Right ventricle myocardium superior (tissue), 1 donor: ENCODE measurements at regions not wholly inside any gene's neighbourhood (a gene's known extent, or its start where the extent isn't known, plus 50 kb on each side); places are given as distances from the start of the nearest gene placed in this dataset.
"Not testable (repeated sequence)": the region's sequence is repeated elsewhere in the genome, so short reads cannot be mapped to it uniquely, and the experiment has no call there.

Experiments
- ATAC-seq: fragments of 200-7000 bp; cut with Tn5 transposase; one replicate; pipeline ENCODE4 v1.9.1; 2020; ENCODE audit warnings: mild to moderate bottlenecking; ENCODE audit not compliant: poor library complexity
- DNase-seq: peaks from one replicate; pipeline ENCODE4 v3.0.0-alpha.2; 2020
- intact Hi-C: fragments of 100-400 bp; cut with DNase I; formaldehyde crosslinking; loops from one replicate; pipeline ENCODE4 v1.11.2; 2022
- donor health status: DM: no; HTN: yes; CAD: no; lungs with severe emphysema.

GRCh38 chr5:42951293-42951840 lies 88.8 kb downstream of the ANXA2R start:
- DNase-seq = peak; percentile 61
- intact Hi-C loops = loop anchor here (5.0 kb wide), 1 partner anchor 41 kb away; no protein-coding TSS in a partner anchor
- ATAC-seq = peak; percentile 36

GRCh38 chr5:42950456-42951292 lies 89.4 kb downstream of the ANXA2R start:
- intact Hi-C loops = loop anchor here (5.0 kb wide), 1 partner anchor 42 kb away; no protein-coding TSS in a partner anchor
- DNase-seq = peak; percentile 52
- ATAC-seq = peak; percentile 86

GRCh38 chr5:42950116-42950455 lies 90.0 kb downstream of the ANXA2R start:
- intact Hi-C loops = loop anchor here (5.0 kb wide), 1 partner anchor 42 kb away; no protein-coding TSS in a partner anchor
- ATAC-seq (no peak), DNase-seq (no peak)

- intact Hi-C loops = loop anchor here (5.0 kb wide), 1 partner anchor 43 kb away; no protein-coding TSS in a partner anchor
- ATAC-seq (peak; percentile 64), DNase-seq (peak; percentile 66)
These were observed 90.6 kb downstream of the ANXA2R start for GRCh38 chr5:42949348-42950115.

GRCh38 chr5:42948961-42949347 lies 91.2 kb downstream of the ANXA2R start:
- no peak for ATAC-seq
- intact Hi-C loops = no loop called here
- DNase-seq = no peak

- intact Hi-C loops = no loop called here
- ATAC-seq = no peak
- no peak for DNase-seq
These were observed 95.1 kb downstream of the ANXA2R start for GRCh38 chr5:42944989-42945388.

- ATAC-seq (no peak), DNase-seq (no peak)
- intact Hi-C loops = no loop called here
These were observed 96.0 kb downstream of the ANXA2R start for GRCh38 chr5:42943931-42944631.

GRCh38 chr5:42940853-42941252 lies 99.3 kb downstream of the ANXA2R start:
- DNase-seq = no peak

GRCh38 chr5:42932011-42932410 lies 108.1 kb downstream of the ANXA2R start:
- intact Hi-C loops, DNase-seq, ATAC-seq: not testable (repeated sequence)

More at GRCh38 chr5:42940853-42941252, 99.3 kb downstream of the ANXA2R start:
- ATAC-seq = no peak
- intact Hi-C loops = no loop called here

GRCh38 chr5:42931451-42931850 lies 108.7 kb downstream of the ANXA2R start:
- intact Hi-C loops, DNase-seq, ATAC-seq: not testable (repeated sequence)

GRCh38 chr5:42930934-42931333 lies 109.2 kb downstream of the ANXA2R start:
- ATAC-seq (no peak), DNase-seq (no peak)
- intact Hi-C loops = no loop called here

GRCh38 chr5:42929871-42930270 lies 110.2 kb downstream of the ANXA2R start:
- no peak for ATAC-seq
- intact Hi-C loops = no loop called here
- no peak for DNase-seq

GRCh38 chr5:42927730-42928129 lies 112.4 kb downstream of the ANXA2R start:
- ATAC-seq = no peak
- DNase-seq = no peak
- intact Hi-C loops = no loop called here

GRCh38 chr5:42924686-42925085 lies 113.0 kb upstream of the SELENOP start:
- DNase-seq = no peak
- intact Hi-C loops = no loop called here

GRCh38 chr5:42924226-42924625 lies 112.5 kb upstream of the SELENOP start:
- no peak for DNase-seq
- no peak for ATAC-seq
- intact Hi-C loops = no loop called here

More at GRCh38 chr5:42924686-42925085, 113.0 kb upstream of the SELENOP start:
- no peak for ATAC-seq

- intact Hi-C loops = no loop called here
- DNase-seq = no peak
These were observed 112.0 kb upstream of the SELENOP start for GRCh38 chr5:42923710-42924109.

GRCh38 chr5:42919600-42919999 lies 107.9 kb upstream of the SELENOP start:
- intact Hi-C loops = no loop called here
- no peak for ATAC-seq
- DNase-seq = no peak

More at GRCh38 chr5:42923710-42924109, 112.0 kb upstream of the SELENOP start:
- no peak for ATAC-seq

GRCh38 chr5:42915306-42915866 lies 103.7 kb upstream of the SELENOP start:
- DNase-seq (no peak), ATAC-seq (no peak)
- intact Hi-C loops = no loop called here
